PC-9 (cell line): ENCODE measurements at regions not wholly inside any gene's neighbourhood (a gene's known extent, or its start where the extent isn't known, plus 50 kb on each side); places are given as distances from the start of the nearest gene placed in this dataset.

Experiments
- CTCF ChIP-seq: fragments of 200-600 bp; sonication (generic); conservative IDR thresholded peaks from 2 replicates; pipeline ENCODE4 v1.6.1; 2017; ENCODE audit warnings: mixed run types, antibody characterized with exemption, mild to moderate bottlenecking, moderate library complexity
- EZH2 ChIP-seq: fragments of 200-600 bp; sonication (generic); IDR thresholded peaks from 2 replicates; pipeline ENCODE4 v1.8.0; 2017; ENCODE audit warnings: antibody characterized with exemption, low read depth

- TF ChIP-seq CTCF (no peak), EZH2 (no peak)
Observed at GRCh38 chr13:67520886-67521285, 290.8 kb upstream of the PCDH9 start.
